H9 (cell line): ENCODE measurements at regions not wholly inside any gene's neighbourhood (a gene's known extent, or its start where the extent isn't known, plus 50 kb on each side); places are given as distances from the start of the nearest gene placed in this dataset.

Source experiments
- DNase-seq: peaks from one replicate; pipeline ENCODE4 v3.0.0-alpha.2; 2017
- H2AFZ ChIP-seq: one replicate; pipeline ENCODE4 v1.6.1; 2013; ENCODE audit warnings: mild to moderate bottlenecking, low read length, control low read depth, moderate library complexity
- H2AK5ac ChIP-seq: 2 replicates; pipeline ENCODE4 v1.6.1; 2013; ENCODE audit warnings: low read length, control low read depth, mixed read lengths; ENCODE audit not compliant: insufficient read length
- H2BK120ac ChIP-seq: one replicate; pipeline ENCODE4 v1.6.1; 2013; ENCODE audit warnings: low read depth, mild to moderate bottlenecking, low read length, control low read depth, inconsistent platforms; ENCODE audit not compliant: poor library complexity, severe bottlenecking
- H2BK12ac ChIP-seq: 2 replicates; pipeline ENCODE4 v1.6.1; 2013; ENCODE audit warnings: low read length, control low read depth, mixed read lengths, low read depth; ENCODE audit not compliant: insufficient read length
- H2BK15ac ChIP-seq: 2 replicates; pipeline ENCODE4 v1.6.1; 2013; ENCODE audit warnings: low read depth, low read length, control low read depth
- H2BK20ac ChIP-seq: one replicate; pipeline ENCODE4 v1.6.1; 2013; ENCODE audit warnings: low read depth, mild to moderate bottlenecking, low read length, control low read depth, inconsistent platforms; ENCODE audit not compliant: poor library complexity, severe bottlenecking
- H2BK5ac ChIP-seq: 2 replicates; pipeline ENCODE4 v1.6.1; 2013; ENCODE audit warnings: low read length, control low read depth, mixed read lengths; ENCODE audit not compliant: insufficient read length
- H3K14ac ChIP-seq: 2 replicates; pipeline ENCODE4 v1.6.1; 2013; ENCODE audit warnings: low read length, control low read depth; ENCODE audit not compliant: insufficient read depth
- H3K18ac ChIP-seq: 2 replicates; pipeline ENCODE4 v1.6.1; 2013; ENCODE audit warnings: low read depth, mild to moderate bottlenecking, mixed read lengths, low read length, control low read depth; ENCODE audit not compliant: insufficient read length
- H3K23ac ChIP-seq: 2 replicates; pipeline ENCODE4 v1.6.1; 2013; ENCODE audit warnings: low read length, control low read depth, mixed read lengths, low read depth; ENCODE audit not compliant: insufficient read length
- H3K23me2 ChIP-seq: 2 replicates; pipeline ENCODE4 v1.6.1; 2013; ENCODE audit warnings: low read depth, mild to moderate bottlenecking, mixed read lengths, low read length, control low read depth; ENCODE audit not compliant: insufficient read length, poor library complexity, severe bottlenecking
- H3K27ac ChIP-seq: 2 replicates; pipeline ENCODE4 v1.5.1; 2013; ENCODE audit warnings: low read length, control low read depth, mixed read lengths, low read depth; ENCODE audit not compliant: insufficient read length
- H3K27me3 ChIP-seq: 2 replicates; pipeline ENCODE4 v1.6.1; 2013; ENCODE audit warnings: low read length, control low read depth, inconsistent platforms; ENCODE audit not compliant: insufficient read depth
- H3K4ac ChIP-seq: 2 replicates; pipeline ENCODE4 v1.6.1; 2013; ENCODE audit warnings: low read depth, mild to moderate bottlenecking, control low read depth, inconsistent platforms, low read length, moderate library complexity
- H3K4me1 ChIP-seq: 2 replicates; pipeline ENCODE4 v1.6.1; 2013; ENCODE audit warnings: low read length, control low read depth, inconsistent platforms; ENCODE audit not compliant: insufficient read depth
- H3K4me2 ChIP-seq: 2 replicates; pipeline ENCODE4 v1.6.1; 2013; ENCODE audit warnings: low read length, control low read depth, mixed read lengths; ENCODE audit not compliant: insufficient read length, insufficient read depth
- H3K56ac ChIP-seq: 2 replicates; pipeline ENCODE4 v1.6.1; 2013; ENCODE audit warnings: low read depth, mild to moderate bottlenecking, mixed read lengths, low read length, control low read depth; ENCODE audit not compliant: insufficient read length
- H3K79me1 ChIP-seq: 2 replicates; pipeline ENCODE4 v1.6.1; 2013; ENCODE audit warnings: low read depth, mild to moderate bottlenecking, moderate library complexity, low read length, control low read depth, inconsistent platforms; ENCODE audit not compliant: insufficient read depth, poor library complexity, severe bottlenecking
- H3K79me2 ChIP-seq: 2 replicates; pipeline ENCODE4 v1.6.1; 2013; ENCODE audit warnings: low read length, control low read depth, inconsistent platforms; ENCODE audit not compliant: insufficient read depth
- H3K9ac ChIP-seq: 2 replicates; pipeline ENCODE4 v1.6.1; 2013; ENCODE audit warnings: low read length, control low read depth, mixed read lengths; ENCODE audit not compliant: insufficient read length; ENCODE audit errors: extremely low read depth
- H3K9me3 ChIP-seq: one replicate; pipeline ENCODE4 v1.6.1; 2013; ENCODE audit warnings: low read depth, low read length, inconsistent platforms; ENCODE audit not compliant: control insufficient read depth
- H3T11ph ChIP-seq: one replicate; pipeline ENCODE4 v1.6.1; 2013; ENCODE audit warnings: mild to moderate bottlenecking, low read length, control low read depth, inconsistent platforms
- H4K20me1 ChIP-seq: one replicate; pipeline ENCODE4 v1.6.1; 2013; ENCODE audit not compliant: control insufficient read depth, insufficient read length, insufficient read depth
- H4K5ac ChIP-seq: 2 replicates; pipeline ENCODE4 v1.6.1; 2013; ENCODE audit warnings: low read depth, mild to moderate bottlenecking, mixed read lengths, low read length, control low read depth; ENCODE audit not compliant: insufficient read length
- H4K8ac ChIP-seq: replicated peaks from 2 replicates; pipeline ENCODE4 v1.6.1; 2013; ENCODE audit warnings: low read length, control low read depth, mixed read lengths, low read depth; ENCODE audit not compliant: insufficient read length
- H4K91ac ChIP-seq: 2 replicates; pipeline ENCODE4 v1.6.1; 2013; ENCODE audit warnings: low read depth, mild to moderate bottlenecking, moderate library complexity, mixed read lengths, low read length, control low read depth; ENCODE audit not compliant: insufficient read length
- H3K27ac Mint-ChIP-seq, 3 experiments: 2 replicates in 2 of 3; 3 replicates in 1 of 3; pipeline ENCODE4 v1.8.0; 2020 to 2021; ENCODE audit warnings: mixed read lengths in 3 of 3, mild to moderate bottlenecking in 1 of 3, moderate library complexity in 1 of 3
- H3K27me3 Mint-ChIP-seq: 2 replicates; pipeline ENCODE4 v1.8.0; 2021; ENCODE audit warnings: low read depth, mild to moderate bottlenecking, moderate library complexity, mixed read lengths
- H3K36me3 Mint-ChIP-seq, 3 experiments: 2 replicates in 2 of 3; 3 replicates in 1 of 3; pipeline ENCODE4 v1.8.0; 2020 to 2021; ENCODE audit warnings: low read depth in 3 of 3, mixed read lengths in 3 of 3; ENCODE audit not compliant: insufficient read depth in 1 of 3
- H3K4me1 Mint-ChIP-seq, 2 experiments: 2 replicates each; pipeline ENCODE4 v1.8.0; 2020; ENCODE audit warnings: mixed read lengths in 2 of 2
- H3K4me3 Mint-ChIP-seq, 2 experiments: 2 replicates in 1 of 2; 3 replicates in 1 of 2; pipeline ENCODE4 v1.8.0; 2020 to 2021; ENCODE audit warnings: mild to moderate bottlenecking in 2 of 2, mixed read lengths in 2 of 2, moderate library complexity in 1 of 2
- H3K9me3 Mint-ChIP-seq, 2 experiments: 2 replicates in 1 of 2; 3 replicates in 1 of 2; pipeline ENCODE4 v1.8.0; 2020; ENCODE audit warnings: mild to moderate bottlenecking in 2 of 2, mixed read lengths in 2 of 2, moderate library complexity in 1 of 2
- CTCF ChIP-seq: fragments of 200-600 bp; sonication (generic); conservative IDR thresholded peaks from 3 replicates; pipeline ENCODE4 v1.8.0; 2021; ENCODE audit warnings: antibody characterized with exemption, mild to moderate bottlenecking
- WGBS: extraction: QIAGEN DNeasy Blood & Tissue Kit; methylation state at CpG from one replicate; pipeline ENCODE4 v1.1.7; 2013; ENCODE audit warnings: missing lambda C conversion rate, low lambda C conversion rate, mixed read lengths; ENCODE audit not compliant: insufficient read length; ENCODE audit errors: extremely low coverage; 5-methylcytosine and 5-hydroxymethylcytosine counted together

- H3K9me3 Mint-ChIP-seq: peaks cover 18 to 20% of the 10 kb centered on the region in 2 experiments; a peak in 4 of 5 replicates
- Histone ChIP-seq H3K23me2 (peaks cover 4% of the 10 kb centered on the region), H3K18ac (no peak overlapping the region), H4K91ac (no peak overlapping the region), H3K79me1 (no peaks in the 10 kb centered on the region), H3K14ac (no peak overlapping the region), H2BK120ac (no peak overlapping the region), H2AFZ (no peak overlapping the region), H3K27me3 (peaks cover 8% of the 10 kb centered on the region; the same call in 1 of the 2 replicates), H3K27ac (no peak overlapping the region), H3K4me2 (peak overlapping the region; percentile 50), H4K8ac (no peak overlapping the region), H3K9me3 (no peaks in the 10 kb centered on the region), H3K9ac (no peak overlapping the region), H2BK5ac (no peak overlapping the region), H2BK20ac (no peak overlapping the region), H3K79me2 (no peaks in the 10 kb centered on the region), H3T11ph (no peak overlapping the region), H3K23ac (no peak overlapping the region), H3K4ac (no peak overlapping the region), H2BK15ac (no peak overlapping the region), H2AK5ac (no peak overlapping the region), H4K5ac (no peak overlapping the region), H3K56ac (no peak overlapping the region), H3K4me1 (no peaks in the 10 kb centered on the region), H2BK12ac (no peak overlapping the region), H4K20me1 (peaks cover 2% of the 10 kb centered on the region)
- H3K27me3 Mint-ChIP-seq: peaks cover 63% of the 10 kb centered on the region
- no CpG with 5 or more reads among the region's 14 CpGs for WGBS
- TF ChIP-seq CTCF: no peak
- peak overlapping the region; percentile 65 to 73 for H3K4me3 Mint-ChIP-seq
- peaks cover 4 to 7% of the 10 kb centered on the region in 2 experiments for H3K4me1 Mint-ChIP-seq
- H3K36me3 Mint-ChIP-seq: peaks cover 0 to 9% (median 1%) of the 10 kb centered on the region in 3 experiments; a peak in 4 of 7 replicates
- DNase-seq: no peak
- H3K27ac Mint-ChIP-seq: no peak overlapping the region
Measured at GRCh38 chr1:148308832-148309458, 156.9 kb upstream of the NBPF11 start.
